Activated CD4-positive, alpha-beta T cell treated with anti-CD3 and anti-CD28 coated beads, Interleukin-2, amount 50 U/mL, for 16 hours (primary cell): ENCODE measurements at regions not wholly inside any gene's neighbourhood (a gene's known extent, or its start where the extent isn't known, plus 50 kb on each side); places are given as distances from the start of the nearest gene placed in this dataset.
A peak's percentile ranks its signal among the peaks of the same experiment; 100 is the strongest.
"Not testable (repeated sequence)": the region's sequence is repeated elsewhere in the genome, so short reads cannot be mapped to it uniquely, and the experiment has no call there.

Source experiments
- DNase-seq: peaks from one replicate; pipeline ENCODE4 v3.0.0-alpha.2; 2020

DNA sequence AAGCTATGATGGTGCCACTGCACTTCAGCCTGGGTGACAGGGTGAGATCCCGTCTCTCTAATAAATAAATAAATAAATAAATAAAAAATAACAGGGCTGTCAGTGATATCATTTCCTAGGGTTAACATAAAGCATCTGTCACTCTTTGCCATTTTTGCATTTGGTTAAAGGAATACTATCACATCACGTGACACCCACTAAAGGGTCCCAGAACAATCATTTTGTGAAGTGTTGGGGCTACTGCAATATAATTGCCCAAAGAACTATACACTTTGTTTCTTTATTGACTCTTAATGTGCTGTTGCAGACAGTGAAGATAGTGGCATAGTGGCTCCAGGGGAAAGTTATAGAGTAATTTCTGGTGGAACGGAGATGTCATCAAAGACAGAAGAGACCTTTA lies 176.5 kb upstream of the MMS22L start:
- no peak for DNase-seq

GRCh38 chr6:97459986-97460385 lies 177.0 kb upstream of the MMS22L start:
- DNase-seq = no peak

GRCh38 chr6:97460394-97461080 lies 177.5 kb upstream of the MMS22L start:
- no peak for DNase-seq

DNA sequence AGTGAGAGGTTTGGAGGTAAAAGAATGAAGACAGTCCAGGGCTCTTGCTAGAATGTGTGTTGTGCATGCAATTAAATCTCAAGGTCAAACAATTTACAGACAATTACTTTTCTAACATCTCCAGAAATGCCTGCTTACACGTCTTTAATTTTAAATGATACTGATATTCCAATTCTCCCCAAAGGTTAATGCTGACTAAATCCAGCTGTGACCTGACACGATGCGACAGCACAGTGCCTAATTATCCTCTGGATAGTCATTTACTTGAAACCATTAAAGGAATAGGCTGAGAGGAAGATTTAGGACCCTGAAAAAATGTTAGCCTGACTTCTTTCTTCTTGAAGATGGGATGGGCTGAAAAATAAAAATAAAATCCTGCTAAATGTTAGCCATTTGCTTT lies 178.2 kb upstream of the MMS22L start:
- no peak for DNase-seq

DNA sequence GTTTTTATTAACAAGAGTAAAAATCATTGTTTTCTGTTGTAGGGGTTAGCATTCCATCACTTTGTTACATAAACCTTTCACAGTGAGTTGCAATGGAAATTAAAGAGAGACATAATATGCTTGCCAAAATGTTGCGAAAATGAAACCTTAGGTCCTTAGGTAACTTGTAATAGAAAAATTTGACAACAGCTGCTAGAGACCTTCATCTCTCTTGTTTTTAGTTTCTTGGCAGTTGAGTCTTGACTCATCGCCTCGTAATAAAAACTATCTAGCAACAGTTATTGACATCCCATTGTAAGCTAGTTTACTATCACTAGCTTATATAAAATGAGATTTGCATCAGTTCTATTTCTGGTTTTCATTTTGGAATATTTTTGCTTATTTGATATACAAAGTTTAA lies 179.0 kb upstream of the MMS22L start:
- no peak for DNase-seq

GRCh38 chr6:97462938-97463598 lies 180.1 kb upstream of the MMS22L start:
- no peak for DNase-seq

GRCh38 chr6:97465877-97466561 lies 183.0 kb upstream of the MMS22L start:
- DNase-seq = no peak

DNA sequence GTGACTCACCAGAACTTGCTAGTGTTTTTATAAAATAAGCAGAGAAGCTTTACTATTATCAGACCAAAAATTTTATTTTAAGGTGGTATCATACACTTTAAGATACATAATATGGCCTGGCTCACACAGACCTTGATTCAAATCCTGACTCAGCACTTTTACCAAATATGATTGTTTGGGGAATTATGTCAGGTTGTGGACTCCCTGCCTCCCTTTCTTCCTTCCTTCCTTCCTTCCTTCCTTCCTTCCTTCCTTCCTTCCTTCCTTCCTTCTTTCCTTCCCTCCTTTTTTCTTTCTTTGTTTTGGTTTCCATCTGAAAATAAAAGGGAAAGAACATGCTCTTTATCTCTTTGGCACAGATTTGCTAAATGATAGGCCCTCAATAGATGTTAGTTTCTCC lies 186.0 kb upstream of the MMS22L start:
- DNase-seq = no peak

DNA sequence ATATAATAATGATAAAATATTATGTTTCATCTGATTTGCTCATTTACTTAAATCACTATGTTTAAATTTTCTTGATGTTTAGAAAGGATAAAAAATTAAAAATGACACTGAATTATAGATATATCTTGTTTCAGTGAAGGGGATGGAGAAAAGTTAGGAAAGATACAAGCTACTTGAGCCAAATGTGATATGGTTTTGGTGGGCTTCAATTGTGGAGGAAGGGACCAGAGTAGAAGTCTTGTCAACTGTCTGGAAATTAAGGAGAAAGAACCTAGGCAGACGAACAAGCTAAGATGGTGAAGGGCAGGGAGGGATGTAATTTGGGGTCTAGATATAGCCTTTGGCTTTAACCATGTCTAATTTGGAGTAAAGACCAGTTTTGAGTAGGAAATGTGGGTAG lies 186.4 kb upstream of the MMS22L start:
- DNase-seq = no peak

DNA sequence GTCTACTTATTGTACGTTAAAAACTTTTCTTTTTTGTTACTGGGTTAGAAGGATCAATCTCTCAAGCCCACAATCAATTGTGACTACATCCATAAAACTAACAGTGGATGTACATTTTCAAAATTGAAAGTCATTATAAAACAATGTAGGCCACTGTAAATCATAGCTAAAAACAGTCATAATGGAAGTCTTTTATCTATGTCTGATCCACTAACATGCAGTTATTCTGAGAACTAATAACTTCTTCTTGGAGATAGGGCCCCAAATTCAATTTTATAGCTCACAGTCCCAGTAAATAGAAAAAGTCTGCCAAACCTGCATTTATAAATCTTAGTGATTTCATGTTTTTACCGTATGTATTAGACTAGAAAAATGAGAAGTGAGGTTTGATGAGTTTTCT lies 187.3 kb upstream of the MMS22L start:
- no peak for DNase-seq

DNA sequence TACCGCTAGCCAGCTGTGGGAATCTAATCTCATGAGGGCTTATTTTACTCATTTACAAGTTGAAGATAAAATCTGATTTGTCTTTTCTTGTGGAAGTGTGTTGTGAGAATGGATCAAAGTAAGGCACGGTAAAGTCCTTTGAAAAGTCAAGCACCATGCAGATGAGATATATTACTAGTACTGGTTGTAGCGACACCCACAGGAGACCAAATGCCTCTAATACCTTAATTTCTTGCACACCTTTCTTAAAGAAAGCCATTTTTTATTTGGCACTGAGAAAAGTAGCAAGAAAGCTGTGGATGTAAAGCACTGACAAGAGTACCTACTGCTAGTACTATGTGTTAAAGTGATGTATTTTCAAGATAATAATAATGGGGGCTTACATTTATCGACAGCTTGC lies 191.0 kb upstream of the MMS22L start:
- DNase-seq = no peak

DNA sequence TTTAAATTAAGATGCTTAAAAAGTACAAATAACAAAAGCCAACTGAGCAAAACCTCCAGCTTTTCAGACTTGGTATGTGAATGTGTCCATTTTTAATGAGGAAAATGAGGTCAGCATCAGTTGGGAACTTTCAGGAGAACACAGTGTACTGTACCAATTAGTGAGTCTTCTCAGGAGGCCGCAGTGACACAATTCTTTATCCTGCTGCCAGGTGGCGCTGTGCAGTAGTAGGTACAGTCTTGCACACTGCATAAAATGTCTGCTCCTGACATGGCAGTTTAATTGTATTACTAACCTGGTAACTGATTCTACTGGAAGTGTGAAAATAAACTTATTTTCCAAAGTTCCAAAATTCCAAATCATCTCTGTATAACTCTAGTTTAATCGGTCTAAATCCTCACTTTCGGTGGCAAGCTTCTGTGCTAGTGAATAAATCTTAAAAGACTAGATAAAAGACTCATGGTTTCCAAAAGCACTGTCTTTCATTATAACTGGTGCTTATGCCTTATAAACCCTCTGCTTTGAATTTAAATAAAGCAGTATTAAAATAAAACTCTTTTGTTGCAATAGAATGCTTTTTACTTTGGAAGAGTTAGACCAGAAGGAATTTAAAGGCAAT lies 214.8 kb upstream of the MMS22L start:
- peak; percentile 66 for DNase-seq

- no peak for DNase-seq
These were observed 218.8 kb upstream of the MMS22L start for GRCh38 chr6:97501853-97502252.

- no peak for DNase-seq
These were observed 225.6 kb upstream of the MMS22L start for GRCh38 chr6:97508646-97509045.

DNA sequence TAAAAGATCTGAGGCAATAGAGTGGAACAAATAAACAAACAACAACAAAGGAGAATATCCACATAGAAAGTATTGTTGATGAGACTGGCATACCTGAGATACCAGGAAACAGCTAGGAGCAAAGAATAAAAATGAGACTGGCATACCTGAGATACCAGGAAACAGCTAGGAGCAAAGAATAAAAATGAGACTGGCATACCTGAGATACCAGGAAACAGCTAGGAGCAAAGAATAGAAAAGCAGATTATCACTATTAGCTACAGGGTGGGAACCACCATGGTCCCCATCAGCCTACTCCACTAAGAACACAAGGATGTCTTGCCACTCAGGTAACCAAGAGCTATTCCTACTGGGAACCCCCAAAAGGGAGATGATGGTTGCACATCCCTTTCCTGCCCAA lies 230.2 kb upstream of the MMS22L start:
- DNase-seq = not testable (repeated sequence)

- no peak for DNase-seq
These were observed 241.8 kb upstream of the MMS22L start for GRCh38 chr6:97524811-97525210.

GRCh38 chr6:97535800-97536199 lies 252.8 kb upstream of the MMS22L start:
- no peak for DNase-seq

- DNase-seq = no peak
These were observed 265.3 kb upstream of the MMS22L start for GRCh38 chr6:97548354-97548753.

DNA sequence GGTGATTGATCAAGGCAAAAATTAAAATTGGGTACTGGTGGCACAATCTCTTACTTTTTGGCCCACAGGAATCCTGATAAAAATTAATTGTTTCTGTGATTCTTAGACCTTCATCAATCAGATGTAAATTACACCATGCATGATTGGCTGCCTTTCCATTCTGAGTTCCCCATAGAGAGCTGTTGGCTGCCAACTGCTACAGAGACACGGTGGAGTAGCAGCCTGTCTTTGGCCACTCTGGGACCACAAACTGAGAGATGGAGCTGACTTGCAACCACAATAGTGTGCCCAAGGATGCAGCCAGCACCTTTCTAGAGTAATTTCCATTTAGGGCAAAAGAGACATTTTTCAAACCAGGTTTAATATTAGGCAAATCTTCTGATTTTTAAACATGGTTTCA lies 274.3 kb upstream of the MMS22L start:
- no peak for DNase-seq

DNA sequence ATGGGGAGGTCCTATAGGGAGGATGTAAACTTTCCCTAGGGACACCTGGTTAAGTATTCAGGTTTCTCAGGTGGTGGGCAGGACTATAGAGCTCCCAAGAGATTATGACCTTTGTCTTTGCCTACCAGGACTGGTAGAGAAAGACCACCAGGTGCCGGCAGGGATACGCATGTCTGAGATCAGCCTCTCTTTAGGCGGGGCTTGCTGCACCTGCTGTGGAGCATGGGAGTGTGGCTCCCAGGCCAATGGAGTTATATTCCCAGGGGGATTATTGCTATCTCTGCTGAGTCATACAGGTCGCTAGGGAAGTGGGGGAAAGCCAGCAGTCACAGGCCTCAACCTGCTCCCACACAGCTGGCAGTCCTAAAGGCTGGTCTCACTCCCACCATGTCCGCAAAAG lies 280.5 kb upstream of the MMS22L start:
- DNase-seq = no peak

DNA sequence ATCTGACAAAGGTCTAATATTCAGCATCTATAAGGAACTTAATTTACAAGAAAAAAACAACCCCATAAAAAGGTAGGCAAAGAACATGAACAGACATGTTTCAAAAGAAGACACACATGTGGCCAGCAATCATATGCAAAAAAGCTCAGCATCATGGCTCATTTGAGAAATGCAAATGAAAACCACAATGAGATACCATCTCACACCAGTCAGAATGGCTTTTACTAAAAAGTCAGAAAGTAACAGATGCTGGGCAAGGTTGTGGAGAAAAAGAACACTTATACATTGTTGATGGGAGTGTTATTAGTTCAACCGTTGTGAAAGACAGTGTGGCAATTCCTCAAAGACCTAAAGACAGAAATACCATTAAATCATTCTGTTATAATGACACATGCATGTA lies 289.9 kb upstream of the MMS22L start:
- no peak for DNase-seq

DNA sequence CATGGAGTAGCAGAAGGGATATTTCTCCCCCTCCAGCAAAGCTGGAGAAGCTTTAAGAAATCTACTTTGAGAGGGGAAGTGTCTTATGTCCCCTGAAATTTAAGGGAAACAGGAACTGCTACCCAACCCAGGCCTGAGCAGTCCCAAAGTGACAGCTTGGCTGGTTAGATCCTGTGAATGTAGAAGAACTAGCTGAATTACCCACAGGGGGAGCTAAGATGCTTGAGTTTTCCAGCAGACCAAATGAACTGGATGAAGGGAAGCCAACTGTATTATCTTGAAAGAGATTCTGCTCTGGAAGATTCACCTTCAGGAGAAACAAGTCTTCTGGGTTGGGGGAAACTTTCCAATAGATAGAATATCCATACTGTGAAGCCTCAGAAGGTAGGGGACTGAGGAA lies 303.3 kb upstream of the MMS22L start:
- DNase-seq = no peak

- DNase-seq = no peak
These were observed 308.9 kb upstream of the MMS22L start for GRCh38 chr6:97591955-97592354.

- DNase-seq = no peak
These were observed 311.8 kb upstream of the MMS22L start for GRCh38 chr6:97594844-97595243.
